Mucosa of descending colon (tissue), 3 donors: ENCODE measurements at regions not wholly inside any gene's neighbourhood (a gene's known extent, or its start where the extent isn't known, plus 50 kb on each side); places are given as distances from the start of the nearest gene placed in this dataset.
"Not testable (repeated sequence)": the region's sequence is repeated elsewhere in the genome, so short reads cannot be mapped to it uniquely, and the experiment has no call there.

Source experiments
- ATAC-seq: fragments of 200-7000 bp; cut with Tn5 transposase; one replicate; pipeline ENCODE4 v1.9.1; 2020; ENCODE audit warnings: mild to moderate bottlenecking, moderate library complexity
- DNase-seq, 3 donors: peaks; one replicate each; pipeline ENCODE4 v3.0.0-alpha.2; 2020
- H3K36me3 ChIP-seq: fragments of 200-600 bp; one replicate; pipeline ENCODE4 v1.8.0; 2021; ENCODE audit warnings: low read depth, mild to moderate bottlenecking
- H3K4me1 ChIP-seq: fragments of 200-600 bp; one replicate; pipeline ENCODE4 v1.8.0; 2021; ENCODE audit warnings: low read depth, mild to moderate bottlenecking
- H3K4me3 ChIP-seq: fragments of 200-600 bp; one replicate; pipeline ENCODE4 v1.8.0; 2021; ENCODE audit warnings: mild to moderate bottlenecking
- H3K9me3 ChIP-seq: fragments of 200-600 bp; one replicate; pipeline ENCODE4 v1.8.0; 2021; ENCODE audit warnings: mild to moderate bottlenecking
- intact Hi-C, 2 donors: fragments of 100-400 bp; cut with DNase I in 1 of 2; cut with micrococcal nuclease in 1 of 2; formaldehyde crosslinking; loops; one replicate each; pipeline versions ENCODE4 v1.11.0 to v1.11.1; 2022; cut with DNase I, micrococcal nuclease
- TF ChIP-seq, protein P1 (sequence below): fragments of 200-600 bp; IDR thresholded peaks from one replicate; pipeline ENCODE4 v1.8.0; 2022; ENCODE audit warnings: antibody characterized with exemption, mild to moderate bottlenecking
- donor health status: DM: no; HTN: no; CAD: no; lungs with moderate emphysema.
- donor health status: DM: no; HTN: no; CAD: no.
- donor health status: DM: no; HTN: yes; CAD: no.

DNA sequence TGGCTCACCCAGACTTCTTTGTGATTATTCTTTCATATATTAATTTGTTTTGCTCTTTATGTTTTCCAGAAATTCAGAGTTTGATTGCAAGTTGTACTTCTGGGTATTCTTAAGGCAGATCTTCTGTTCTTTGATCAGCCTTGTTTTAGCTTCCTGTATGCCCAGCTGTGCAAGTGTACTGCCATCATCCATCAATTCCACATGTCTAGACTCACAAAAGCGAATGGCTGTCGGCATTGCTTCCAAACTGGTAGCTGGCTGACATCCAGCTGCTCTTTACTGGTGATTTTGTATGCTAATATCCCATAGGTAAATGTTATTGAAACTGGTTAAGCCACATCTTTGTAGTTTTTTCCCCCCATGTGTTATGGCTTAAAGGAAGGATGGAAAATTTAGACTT is 1084.8 kb upstream of the CITED2 start:
- DNase-seq (no peak), ATAC-seq (no peak)
- intact Hi-C loops, result no loop called here
- peaks cover 6% of the 10 kb centered on the region for H3K4me1 ChIP-seq
- no peaks in the 10 kb centered on the region for H3K9me3 ChIP-seq
- TF ChIP-seq, protein P1, sequence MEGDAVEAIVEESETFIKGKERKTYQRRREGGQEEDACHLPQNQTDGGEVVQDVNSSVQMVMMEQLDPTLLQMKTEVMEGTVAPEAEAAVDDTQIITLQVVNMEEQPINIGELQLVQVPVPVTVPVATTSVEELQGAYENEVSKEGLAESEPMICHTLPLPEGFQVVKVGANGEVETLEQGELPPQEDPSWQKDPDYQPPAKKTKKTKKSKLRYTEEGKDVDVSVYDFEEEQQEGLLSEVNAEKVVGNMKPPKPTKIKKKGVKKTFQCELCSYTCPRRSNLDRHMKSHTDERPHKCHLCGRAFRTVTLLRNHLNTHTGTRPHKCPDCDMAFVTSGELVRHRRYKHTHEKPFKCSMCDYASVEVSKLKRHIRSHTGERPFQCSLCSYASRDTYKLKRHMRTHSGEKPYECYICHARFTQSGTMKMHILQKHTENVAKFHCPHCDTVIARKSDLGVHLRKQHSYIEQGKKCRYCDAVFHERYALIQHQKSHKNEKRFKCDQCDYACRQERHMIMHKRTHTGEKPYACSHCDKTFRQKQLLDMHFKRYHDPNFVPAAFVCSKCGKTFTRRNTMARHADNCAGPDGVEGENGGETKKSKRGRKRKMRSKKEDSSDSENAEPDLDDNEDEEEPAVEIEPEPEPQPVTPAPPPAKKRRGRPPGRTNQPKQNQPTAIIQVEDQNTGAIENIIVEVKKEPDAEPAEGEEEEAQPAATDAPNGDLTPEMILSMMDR, result no peak
- no peak overlapping the region for H3K4me3 ChIP-seq
- no peaks in the 10 kb centered on the region for H3K36me3 ChIP-seq

DNA sequence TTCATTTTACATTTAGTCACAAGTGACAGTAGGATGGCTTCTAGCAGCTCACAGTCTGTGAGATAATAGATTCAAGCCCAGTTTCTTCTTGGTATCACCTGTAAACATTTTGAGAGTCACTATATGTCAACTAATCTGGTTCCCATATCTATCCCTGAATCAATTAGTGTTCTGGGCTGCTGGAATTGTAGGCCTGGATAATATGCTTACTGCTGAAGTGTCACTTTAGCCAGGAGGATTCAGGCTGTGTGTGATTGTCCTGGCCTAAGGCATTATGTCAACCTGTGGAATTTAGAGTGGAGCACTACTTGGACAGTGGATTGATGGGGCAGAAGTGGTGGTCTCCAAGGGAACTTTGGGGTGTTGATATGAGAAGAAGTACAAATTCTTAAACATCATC is 1071.8 kb upstream of the CITED2 start:
- intact Hi-C loops, result no loop called here
- DNase-seq, result no peak

GRCh38 chr6:140445474-140446004 is 1071.1 kb upstream of the CITED2 start:
- no peak for ATAC-seq
- Histone ChIP-seq H3K36me3 (no peaks in the 10 kb centered on the region), H3K4me1 (no peaks in the 10 kb centered on the region), H3K4me3 (no peak overlapping the region), H3K9me3 (no peaks in the 10 kb centered on the region)
- intact Hi-C loops, result no loop called here
- no peak for DNase-seq
- TF ChIP-seq, protein P1, result no peak

More for the DNA sequence above, 1071.8 kb upstream of the CITED2 start:
- no peaks in the 10 kb centered on the region for H3K9me3 ChIP-seq
- H3K4me3 ChIP-seq, result no peak overlapping the region
- TF ChIP-seq, protein P1, result no peak
- no peak for ATAC-seq
- H3K4me1 ChIP-seq, result no peaks in the 10 kb centered on the region
- no peaks in the 10 kb centered on the region for H3K36me3 ChIP-seq

DNA sequence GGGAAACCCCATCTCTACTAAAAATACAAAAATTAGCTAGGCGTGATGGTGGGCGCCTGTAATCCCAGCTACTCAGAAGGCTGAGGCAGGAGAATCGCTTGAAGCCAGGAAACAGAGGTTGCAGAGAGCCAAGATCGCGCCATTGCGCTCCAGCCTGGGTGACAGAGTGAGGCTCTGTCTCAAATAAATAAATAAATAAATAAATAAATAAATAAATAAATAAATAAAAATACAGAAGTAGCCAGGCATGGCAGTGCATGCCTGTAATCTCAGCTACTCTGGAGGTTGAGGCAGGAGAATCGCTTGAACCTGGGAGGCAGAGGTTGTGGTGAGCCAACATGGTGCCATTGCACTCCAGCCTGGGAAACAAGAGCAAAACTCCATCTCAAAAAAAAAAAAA is 1068.7 kb upstream of the CITED2 start:
- H3K4me3 ChIP-seq, intact Hi-C loops, ATAC-seq: not testable (repeated sequence)

DNA sequence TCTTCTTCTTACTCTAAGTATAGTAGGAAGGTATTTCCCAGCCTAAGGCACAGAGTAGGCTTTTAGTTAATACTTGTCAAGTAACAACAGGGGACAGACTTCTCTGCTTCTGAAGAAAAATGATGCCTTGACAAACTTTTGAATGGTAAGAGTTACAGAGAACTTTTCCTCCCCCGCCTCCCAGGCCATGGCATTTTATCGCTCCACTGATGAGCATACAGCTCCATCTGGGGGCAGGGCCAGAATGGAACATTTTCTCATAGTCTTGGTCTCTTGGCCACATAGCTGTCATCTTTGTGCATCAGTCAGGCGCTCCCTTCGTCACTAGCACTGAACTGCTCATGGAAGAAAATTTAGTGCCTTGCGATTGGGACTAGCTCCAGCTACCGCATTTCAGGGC is 1066.8 kb upstream of the CITED2 start:
- TF ChIP-seq, protein P1, result no peak
- H3K4me1 ChIP-seq, result no peaks in the 10 kb centered on the region
- intact Hi-C loops, result no loop called here
- ATAC-seq (peak; percentile 68), DNase-seq (peak in 2 of 3 donors; percentile 46 to 64)
- H3K4me3 ChIP-seq, result no peak overlapping the region
- no peaks in the 10 kb centered on the region for H3K9me3 ChIP-seq
- no peaks in the 10 kb centered on the region for H3K36me3 ChIP-seq

More for the DNA sequence above, 1068.7 kb upstream of the CITED2 start:
- H3K4me1 ChIP-seq, H3K36me3 ChIP-seq, H3K9me3 ChIP-seq, DNase-seq: not testable (repeated sequence)

- H3K4me1 ChIP-seq, result no peaks in the 10 kb centered on the region
- no peak for ATAC-seq
- no peaks in the 10 kb centered on the region for H3K36me3 ChIP-seq
- TF ChIP-seq, protein P1, result no peak
- no peak for DNase-seq
- intact Hi-C loops, result no loop called here
- no peak overlapping the region for H3K4me3 ChIP-seq
- H3K9me3 ChIP-seq, result no peaks in the 10 kb centered on the region
These were observed 1065.9 kb upstream of the CITED2 start for GRCh38 chr6:140440223-140440835.
